GM13977 (cell line): ENCODE measurements at regions not wholly inside any gene's neighbourhood (a gene's known extent, or its start where the extent isn't known, plus 50 kb on each side); places are given as distances from the start of the nearest gene placed in this dataset.

Experiments
- DNase-seq: peaks from one replicate; pipeline ENCODE4 v3.0.0; 2012; ENCODE audit warnings: low spot score
- CTCF ChIP-seq: IDR thresholded peaks from 2 replicates; pipeline ENCODE4 v1.5.1; 2012; ENCODE audit warnings: mild to moderate bottlenecking, control low read depth; ENCODE audit not compliant: insufficient read depth; ENCODE audit errors: extremely low read depth, missing control alignments
- in situ Hi-C: fragments of 300-500 bp; cut with MboI; formaldehyde crosslinking; loops from one replicate; pipeline ENCODE4 v1.12.0; 2022; ENCODE audit warnings: low sequenced_read_pairs, low pct_unique_long_range_greater_than_20kb, mixed read lengths, inconsistent platforms; ENCODE audit not compliant: unreplicated experiment

- TF ChIP-seq CTCF, result no peak
Measured at GRCh38 chr20:63090682-63091571, 84.2 kb upstream of the BHLHE23 start.

GRCh38 chr20:63090052-63090451, 83.3 kb upstream of the BHLHE23 start:
- in situ Hi-C loops, result no loop called here
- TF ChIP-seq CTCF, result no peak
- no peak for DNase-seq

More at GRCh38 chr20:63090682-63091571, 84.2 kb upstream of the BHLHE23 start:
- DNase-seq, result no peak
- in situ Hi-C loops, result no loop called here

GRCh38 chr20:63089051-63089907, 82.5 kb upstream of the BHLHE23 start:
- no peak for DNase-seq
- no peak for TF ChIP-seq CTCF
- in situ Hi-C loops, result no loop called here

GRCh38 chr20:63087872-63088680, 81.3 kb upstream of the BHLHE23 start:
- in situ Hi-C loops, result no loop called here
- DNase-seq, result no peak
- no peak for TF ChIP-seq CTCF

- DNase-seq, result no peak
- in situ Hi-C loops, result no loop called here
- no peak for TF ChIP-seq CTCF
Measured at GRCh38 chr20:63087236-63087871, 80.6 kb upstream of the BHLHE23 start.
